ENCODE measurements at regions not wholly inside any gene's neighbourhood (a gene's known extent, or its start where the extent isn't known, plus 50 kb on each side); places are given as distances from the start of the nearest gene placed in this dataset.

DNA sequence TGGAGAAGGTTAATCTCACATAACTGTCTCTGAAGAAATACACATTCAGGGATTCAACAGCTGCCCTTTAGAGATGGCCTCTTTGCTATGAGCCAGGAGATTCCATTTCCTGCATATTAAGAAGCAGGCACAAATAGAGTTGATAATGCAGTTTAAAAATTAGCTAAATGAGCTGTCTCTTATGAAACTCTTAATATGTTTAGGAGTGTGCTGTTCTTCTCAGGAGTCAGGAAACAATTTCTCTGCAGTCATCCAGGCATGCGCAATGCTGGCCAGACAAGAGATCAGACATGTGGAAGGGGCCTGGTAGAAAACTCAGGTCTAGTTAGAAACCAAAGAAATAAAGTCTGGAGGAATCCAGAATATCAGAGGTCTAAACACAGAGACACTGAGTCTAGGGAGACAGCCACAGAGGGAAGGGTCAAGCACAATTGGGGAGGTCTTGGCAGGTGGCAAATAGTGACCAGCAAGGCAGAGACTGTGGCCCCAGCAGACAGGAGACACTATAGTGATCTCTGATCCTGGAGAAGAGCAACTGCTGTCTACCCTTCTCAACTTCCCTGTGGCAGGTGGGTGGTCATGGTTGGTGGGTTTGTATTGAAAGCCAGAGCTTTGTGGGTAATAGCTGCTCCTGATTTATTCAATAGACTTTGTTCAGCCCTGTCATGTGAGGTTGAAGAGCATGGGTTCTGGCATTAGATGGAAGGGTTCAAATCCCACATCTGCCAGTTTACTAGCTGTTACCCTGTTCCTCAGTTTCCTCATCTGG is 185.8 kb upstream of the RMST start:
- DNase-seq = peak; percentile 46

DNA sequence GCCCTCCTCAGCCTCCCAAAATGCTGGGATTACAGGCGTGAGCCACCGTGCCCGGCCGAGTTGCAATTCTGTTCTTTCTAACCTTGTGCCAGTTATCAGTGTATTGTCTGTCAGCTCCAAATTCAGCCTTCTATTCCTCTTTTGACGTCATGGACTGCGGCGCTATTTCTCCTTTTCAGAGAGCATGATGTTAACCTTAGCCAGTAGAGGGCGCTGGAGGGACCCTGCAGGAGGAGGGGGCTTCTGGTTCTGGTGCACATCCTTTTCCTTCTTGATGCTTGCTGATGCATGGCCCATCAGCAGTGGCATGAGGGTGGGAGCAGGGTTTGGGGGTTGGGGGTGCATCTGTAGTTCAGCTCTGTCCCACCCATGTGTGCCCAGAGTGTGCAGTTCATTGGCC is 179.3 kb upstream of the RMST start:
- DNase-seq = no peak

DNA sequence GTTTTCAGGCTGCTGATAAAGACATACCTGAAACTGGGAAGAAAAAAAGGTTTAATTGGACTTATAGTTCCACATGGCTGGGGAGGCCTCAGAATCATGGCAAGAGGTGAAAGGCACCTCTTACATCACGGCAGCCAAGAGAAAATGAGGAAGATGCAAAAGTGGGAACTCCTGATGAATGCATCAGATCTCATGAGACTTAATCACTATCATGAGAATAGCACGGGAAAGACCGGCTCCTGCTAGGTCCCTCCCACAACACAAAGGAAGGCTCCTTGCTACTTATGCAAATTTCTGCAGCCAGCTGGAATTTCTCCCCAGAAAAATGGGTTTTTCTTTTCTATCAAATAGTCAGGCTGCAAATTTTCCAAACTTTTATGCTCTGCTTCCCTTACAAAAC is 174.1 kb upstream of the RMST start:
- no peak for DNase-seq

DNA sequence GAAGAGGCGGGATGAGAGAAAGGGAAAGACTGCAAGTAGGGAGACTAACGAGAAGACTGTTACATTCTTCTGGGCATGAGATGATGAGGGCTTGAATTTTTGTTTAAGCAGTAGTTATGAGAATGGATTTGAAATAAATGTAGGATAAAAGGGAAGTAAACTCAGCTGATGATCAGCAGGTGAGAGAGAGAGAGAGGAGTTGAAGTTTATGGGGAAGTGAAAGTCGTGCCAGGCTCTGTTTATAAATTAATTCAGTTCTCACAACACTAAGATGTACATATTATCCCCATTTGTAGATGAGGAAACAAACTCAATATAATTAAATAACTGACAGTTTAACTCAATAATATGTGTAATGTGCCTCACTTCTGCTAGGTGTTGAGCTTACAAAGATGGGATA is 170.0 kb upstream of the RMST start:
- DNase-seq = no peak

DNA sequence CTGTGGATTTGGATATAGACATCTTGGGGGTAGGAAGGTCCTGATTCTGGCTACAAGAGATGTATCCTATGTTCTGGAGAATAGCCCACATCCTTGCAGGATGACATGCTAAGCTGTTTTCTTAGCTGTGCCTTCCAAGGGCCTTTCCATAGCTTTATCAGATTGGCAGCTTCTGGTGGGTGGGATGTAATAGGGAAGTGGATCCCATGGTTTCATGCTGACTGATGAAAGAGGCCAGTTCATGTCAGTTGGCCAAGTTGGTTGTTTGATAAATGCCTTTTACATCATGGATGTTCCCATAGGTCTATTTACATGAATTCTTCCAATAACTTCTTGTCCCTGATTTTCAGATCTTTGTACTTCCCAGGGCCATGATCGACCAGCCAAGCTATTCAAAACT is 169.1 kb upstream of the RMST start:
- no peak for DNase-seq

DNA sequence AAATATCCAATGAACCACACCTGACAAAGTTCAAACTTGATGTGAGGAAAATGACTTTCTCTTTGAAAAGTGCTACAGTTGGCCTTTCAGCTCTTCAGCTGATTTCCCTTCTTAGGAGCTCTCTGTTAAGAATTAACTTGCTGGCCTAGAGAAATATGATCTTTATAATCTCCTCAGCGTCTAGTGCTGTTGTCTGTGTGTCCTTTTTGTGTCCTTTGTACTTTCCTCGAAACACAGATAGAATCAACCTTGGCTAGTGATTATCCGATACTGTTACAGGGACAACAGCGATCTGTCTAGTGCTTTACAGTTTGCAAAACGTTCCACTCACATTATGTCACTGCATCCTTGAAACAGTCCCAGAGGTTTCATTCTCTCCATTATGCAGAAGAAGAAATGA is 162.8 kb upstream of the RMST start:
- DNase-seq = no peak

DNA sequence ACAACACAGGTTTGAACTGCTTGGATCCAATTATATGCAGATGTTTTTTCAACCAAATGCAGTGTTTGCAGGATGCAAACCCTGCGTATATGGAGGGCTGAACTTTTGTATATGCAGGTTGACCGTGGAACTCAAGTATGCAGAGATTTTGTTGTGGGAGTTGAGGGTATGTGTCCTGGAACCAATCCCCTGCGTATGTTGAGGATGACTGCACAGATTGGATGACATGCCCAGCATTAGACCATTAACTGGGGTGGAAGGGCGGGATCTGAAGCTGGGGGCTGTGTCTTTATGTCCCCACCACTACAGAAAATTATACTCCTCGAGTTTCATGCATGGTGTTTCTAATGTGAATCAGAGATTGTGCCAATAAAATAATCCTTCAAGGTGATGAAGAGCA is 162.2 kb upstream of the RMST start:
- no peak for DNase-seq

DNA sequence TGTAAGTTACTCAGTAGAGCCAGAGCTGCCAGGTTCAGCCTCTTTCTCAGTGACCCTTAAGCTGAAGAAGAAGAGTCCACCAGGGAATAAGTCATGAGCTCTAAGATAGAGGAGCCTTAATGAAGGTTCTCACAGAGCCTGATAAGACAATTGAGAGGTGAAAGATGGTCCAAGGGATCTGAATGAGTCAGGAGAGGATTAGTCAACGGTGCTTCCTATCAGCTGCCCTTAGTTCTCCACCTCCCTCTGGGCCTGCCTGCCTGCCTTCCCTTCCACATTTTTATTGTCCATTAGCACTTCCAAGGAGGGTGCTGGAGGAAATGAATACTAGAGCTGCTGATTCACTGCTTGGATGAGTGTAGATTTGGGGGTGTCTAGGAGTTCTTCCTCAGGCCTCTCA is 161.7 kb upstream of the RMST start:
- no peak for DNase-seq

DNA sequence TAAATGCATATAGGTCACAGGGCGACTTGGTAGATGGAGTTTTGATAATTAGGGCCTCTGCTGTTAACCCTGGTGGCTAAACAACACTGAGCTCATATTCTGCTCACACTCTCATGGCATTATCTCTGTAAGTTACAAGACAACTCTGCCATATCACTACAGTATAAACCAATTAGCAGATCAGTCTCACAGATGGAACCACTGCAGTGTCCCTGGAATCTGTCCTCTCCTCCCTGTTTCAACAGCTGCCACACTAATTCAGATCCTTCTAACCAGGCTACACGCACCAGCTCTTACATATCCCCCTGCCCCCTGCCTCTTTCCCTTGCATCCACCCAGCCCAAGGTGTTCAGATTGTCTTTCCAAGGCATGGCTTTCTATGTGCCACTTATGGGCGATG is 161.0 kb upstream of the RMST start:
- no peak for DNase-seq

DNA sequence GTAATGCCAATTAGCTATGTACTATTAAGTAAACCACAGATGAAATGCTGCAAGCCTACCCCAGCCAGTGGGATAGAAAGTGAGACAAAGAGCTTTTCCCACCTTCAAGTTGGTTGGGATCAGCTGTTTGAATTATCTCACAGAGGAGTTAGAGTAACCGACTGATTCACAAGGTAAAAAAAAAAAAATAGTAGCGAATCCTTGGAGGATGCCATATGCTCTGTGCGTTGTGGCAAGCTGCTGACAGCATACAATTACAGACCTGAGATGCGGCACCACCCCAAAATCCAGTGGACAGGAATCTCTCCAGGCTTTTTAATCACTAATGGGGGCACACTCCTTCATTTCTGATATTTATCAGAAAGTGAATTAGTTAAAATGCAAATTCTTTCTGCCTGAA is 157.0 kb upstream of the RMST start:
- DNase-seq = no peak

DNA sequence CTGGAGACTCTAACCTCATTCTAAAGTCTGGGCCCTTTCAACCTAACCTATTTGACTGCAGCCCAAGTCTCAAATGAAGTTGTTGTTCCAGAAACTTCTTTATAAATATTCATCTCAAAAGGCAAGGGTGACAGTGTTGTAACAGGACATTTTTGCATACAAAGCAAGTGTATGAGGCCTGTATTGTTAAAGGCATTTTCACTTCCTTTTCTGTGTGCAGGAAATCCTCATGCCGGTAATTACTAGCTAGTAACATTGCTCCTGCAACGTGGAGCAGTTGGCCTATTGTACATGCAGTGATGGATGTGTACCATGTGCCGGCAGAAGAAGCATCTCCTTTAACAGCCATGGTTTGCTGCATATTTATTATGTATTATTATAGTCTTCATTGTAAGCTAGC is 156.5 kb upstream of the RMST start:
- peak; percentile 19 for DNase-seq

DNA sequence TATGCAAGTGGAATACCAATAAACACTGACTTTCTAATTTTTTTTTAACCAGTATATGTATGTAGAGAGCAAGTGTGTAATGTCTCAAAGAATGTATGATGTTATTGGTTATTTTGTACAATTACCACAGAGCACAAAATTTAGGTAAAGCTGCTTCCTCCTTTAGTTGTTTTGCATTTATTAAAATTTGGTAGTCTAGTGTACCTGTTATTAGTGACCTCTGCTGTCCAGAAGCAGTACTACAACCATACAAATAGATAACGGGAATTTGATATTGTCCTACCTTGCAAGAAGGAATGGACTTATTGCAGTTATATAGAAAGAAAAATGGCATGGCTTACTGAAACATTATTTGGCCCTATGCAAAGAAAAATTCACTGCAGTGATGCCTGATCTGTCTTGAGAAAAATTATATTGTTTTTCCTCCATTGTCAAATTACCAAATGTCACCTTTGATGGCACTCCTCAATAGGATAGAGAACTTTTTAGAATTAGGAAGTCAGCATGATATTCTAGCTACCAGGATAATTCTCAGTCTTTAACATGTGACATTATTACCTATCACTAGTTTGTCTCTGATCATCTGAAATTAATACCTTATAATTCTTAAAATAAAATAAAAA is 153.9 kb upstream of the RMST start:
- peak; percentile 43 for DNase-seq

DNA sequence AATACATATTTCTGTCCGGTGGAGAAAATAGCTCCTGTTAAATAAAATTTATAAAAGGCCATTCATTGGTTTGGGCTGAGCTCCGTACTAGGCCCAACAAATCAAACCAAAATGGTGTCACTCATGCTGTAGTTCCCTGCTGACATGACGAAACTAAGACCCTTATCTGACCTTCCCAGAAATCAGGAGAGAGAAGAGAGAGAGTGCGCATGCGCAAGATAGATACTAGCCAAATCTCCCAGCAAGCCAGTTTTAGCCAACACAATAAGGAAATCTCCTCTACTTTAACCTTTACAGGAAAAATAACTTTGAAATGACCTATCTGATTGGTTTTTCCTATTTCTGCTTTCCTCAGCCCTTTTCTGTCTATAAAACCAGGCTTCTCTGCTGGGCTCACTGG is 152.7 kb upstream of the RMST start:
- no peak for DNase-seq

DNA sequence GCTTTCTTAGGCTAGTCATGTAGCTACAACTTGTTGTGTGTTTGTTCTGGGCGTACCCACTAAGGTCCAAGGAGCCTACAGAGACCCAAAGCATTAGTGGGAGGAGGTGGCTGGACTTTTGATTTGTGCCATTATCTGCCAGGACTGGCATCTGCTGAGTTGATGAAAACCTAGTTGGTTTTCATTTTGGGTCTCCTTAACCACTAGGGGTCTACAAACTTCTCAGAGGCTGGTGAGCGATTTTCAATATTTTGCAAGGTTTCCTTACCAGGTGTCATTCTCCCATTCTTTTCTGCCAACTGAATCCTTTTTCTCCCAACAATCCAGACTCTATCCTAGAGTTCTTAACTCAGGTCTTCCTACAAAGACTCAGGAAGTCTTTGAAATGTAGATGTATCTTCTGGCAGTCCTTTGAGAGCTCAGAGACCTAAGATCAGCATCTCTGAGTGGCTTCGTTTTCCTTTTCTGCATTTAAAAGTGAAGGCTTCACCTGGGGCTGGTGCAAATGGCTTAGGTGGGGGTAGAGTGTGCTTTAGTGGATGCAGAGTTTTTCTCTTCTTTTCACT is 150.0 kb upstream of the RMST start:
- DNase-seq = no peak

DNA sequence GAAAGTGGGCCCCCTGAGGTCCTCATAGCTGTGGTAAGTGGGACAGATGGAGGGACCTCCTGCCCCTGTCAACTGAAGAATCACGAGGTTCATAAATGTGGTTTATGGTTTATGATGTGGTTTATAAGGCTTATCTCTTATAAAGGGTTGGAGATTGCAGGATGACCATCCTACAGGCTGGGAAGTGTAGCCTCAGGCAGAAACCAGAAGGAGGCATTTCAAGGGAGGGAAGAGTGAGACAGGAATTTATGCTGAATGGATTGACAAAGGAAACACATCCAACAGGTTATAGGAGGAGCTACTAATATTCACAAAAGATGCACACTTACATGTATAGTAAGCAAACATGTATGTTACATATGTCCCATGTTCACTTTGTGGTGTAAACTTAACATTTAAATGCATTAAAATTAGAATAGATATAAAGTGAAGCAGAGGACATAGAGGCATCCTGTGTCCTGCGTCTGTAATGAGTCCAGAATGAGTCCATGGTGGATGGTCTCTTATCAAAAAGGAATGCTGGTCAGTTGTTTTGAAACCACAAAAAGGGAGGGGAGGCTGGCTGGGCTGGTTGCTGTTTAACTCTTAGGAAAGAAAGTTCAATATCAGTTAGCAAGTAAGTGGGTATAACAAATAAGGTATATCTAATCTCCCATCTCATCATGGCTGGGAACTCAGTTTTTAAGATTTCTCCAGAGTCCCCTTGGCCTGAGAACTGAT is 149.0 kb upstream of the RMST start:
- no peak for DNase-seq

DNA sequence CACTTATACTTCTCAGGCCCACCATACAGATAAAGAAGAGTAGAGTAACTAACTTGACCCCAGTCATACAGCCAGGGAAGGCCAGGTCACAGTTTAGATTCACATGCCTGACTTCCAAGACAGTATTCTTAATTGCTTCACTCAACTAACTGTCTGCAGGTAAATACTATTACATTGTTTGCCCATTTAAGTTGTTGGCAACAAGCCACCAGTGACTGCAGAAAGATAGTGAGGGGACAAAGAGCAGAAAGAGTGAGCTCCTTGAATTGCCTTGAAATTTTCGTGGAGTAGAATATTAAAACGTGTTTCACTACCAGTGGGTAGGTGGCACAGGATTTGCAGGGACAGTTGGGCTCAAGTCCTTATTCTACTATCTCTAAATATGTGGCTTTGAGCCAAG is 146.3 kb upstream of the RMST start:
- DNase-seq = no peak

DNA sequence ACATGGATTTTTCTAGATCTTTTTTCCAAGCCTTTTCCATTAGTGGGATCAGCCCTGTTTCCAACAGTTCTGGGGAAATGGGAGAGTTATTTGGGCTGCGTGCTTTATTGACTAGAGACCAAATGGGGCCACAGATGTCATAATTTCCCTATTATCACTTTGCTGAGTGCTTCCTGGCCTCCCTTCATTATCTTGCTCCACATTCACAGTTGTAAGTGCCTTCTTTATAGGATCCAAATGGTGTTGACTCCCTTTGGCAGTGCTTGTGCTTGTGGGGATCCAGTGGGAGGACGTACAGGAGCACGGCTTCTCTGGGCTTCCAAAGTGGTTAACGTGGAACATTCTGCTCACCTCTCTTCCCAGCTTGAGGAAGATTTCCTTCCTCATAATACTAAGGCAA is 141.0 kb upstream of the RMST start:
- no peak for DNase-seq

DNA sequence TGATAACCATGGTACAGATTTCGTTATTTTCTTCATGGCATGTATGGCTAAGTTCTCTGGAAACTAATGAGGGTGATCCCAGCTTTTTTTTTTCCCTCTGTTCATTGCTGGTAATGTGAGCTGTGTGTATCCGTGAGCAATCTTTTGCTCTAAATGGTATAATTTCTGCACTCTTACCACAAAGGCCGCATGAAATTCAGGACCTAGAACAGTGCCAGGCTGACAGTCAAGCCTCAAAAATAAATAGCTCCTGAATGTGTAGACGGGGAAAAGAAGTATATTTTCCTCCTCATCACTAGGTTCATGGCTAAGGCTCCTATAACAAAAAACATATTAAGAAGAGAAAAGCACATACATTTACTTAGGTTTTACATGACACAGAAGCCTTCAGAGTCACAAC is 140.2 kb upstream of the RMST start:
- no peak for DNase-seq

DNA sequence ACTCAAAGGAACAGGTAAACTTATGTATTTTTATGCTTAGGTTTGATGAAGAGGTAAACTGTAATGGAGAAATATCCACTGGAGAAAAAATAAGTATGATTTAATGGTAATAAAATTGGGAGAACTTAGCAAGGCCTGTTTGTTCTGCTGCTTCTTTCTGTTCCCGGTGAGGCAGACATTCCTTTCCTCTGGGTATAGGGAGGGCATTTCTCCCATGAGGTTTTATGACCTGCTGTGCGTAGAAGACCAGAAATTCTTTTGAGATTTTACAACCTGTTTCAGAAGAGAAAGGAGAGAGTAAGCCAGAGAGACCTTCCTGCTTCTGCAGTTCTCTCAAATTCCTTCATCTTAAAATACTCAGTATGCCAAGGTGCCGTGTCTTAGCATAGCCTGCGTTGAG is 139.4 kb upstream of the RMST start:
- DNase-seq = no peak

DNA sequence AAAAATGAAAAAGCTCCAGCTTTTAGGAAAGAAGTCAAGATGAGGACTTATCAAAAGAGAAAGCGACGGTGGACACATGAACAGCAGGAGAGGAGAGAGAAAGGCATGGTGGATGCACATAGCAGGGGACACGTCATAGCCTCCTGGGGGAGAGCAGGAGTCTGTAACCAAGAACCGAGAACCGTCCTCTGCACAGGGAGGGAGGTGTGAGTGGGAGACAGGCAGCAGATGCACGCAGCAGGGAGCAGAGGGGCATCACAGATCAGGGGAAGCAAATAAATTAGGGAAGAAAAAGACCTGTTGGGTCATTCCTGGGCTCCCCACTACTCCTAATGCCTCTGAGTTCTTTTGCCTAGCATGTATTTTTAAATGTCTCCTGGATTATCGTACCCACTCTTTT is 138.1 kb upstream of the RMST start:
- no peak for DNase-seq

DNA sequence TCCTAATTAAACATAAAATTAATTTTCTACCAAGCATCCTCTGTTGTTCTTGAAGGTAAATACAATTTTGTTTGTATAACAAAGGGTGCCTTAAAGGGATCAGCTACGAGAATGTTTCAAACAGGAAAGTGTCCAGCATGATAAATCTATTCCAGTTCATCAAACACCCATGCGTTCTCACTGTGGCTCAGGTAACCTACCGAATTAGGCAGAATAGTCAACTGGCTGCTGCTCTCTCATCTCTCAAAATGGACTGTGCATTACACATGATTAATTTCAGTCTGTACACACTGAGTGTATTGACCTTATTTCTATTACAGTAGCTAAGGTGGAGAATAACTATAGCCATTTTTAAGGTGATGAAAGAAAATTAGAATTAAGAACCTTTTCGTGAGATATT is 127.5 kb upstream of the RMST start:
- DNase-seq = no peak

DNA sequence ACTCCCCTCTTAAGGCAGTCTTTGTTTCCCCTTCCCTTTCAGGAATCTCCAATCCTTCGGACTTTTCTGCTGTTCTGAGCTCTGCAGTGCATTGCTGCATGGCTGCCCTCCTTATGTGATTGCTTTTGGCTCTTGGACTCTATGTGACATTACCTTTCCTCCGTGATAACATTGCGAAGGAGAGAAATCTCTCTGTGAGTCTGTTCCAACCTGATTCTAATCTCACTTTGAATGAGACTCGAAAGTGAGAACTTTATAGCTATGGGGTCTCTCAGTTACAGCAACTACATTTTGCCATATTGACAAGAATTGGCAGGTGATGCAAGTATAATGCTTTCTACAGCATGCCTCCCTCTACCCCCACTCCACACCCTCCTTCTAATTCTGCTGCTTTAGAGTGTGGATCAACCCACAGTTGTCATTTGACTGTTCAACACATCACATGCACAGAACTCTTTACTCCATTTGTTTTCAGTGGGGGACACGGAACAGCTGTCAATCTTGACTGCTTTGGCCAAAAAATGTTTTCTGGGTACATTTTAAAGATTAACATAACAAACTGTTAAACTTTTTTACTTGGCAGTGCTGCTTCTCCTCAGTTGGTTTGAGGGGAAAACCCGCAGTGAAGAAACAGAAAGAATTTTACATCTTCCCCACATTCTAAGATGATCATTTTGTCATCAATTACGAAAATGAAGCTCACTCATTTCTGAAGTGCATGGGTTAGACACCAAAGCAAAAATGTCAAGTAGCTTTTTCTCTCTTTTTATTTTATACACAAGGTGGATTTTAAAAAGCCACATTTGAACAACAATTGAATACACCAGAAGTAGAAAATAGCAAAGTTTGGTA is 125.5 kb upstream of the RMST start:
- DNase-seq = no peak

DNA sequence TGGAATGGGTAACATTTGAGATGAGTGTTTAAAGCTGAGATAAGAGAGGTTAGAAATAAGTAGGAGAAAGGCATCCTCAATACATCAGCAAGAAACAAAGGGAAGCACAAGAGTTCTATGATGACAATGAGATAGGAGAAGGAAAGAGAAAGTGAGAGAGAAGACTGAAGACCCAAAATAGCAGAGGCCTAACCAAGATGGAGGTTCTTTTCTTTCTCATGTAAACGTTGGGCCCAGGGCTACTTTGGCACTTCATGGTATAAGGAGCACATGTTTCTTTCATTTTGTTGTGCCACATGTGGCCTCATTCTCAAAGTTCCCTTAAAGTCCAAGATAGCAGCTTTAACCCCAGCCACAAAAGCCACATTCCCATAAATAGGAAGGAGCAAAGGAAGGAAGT is 120.5 kb upstream of the RMST start:
- DNase-seq = no peak

All from NCI-H345 (cell line).